NCI-H1048 (cell line): ENCODE measurements at regions not wholly inside any gene's neighbourhood (a gene's known extent, or its start where the extent isn't known, plus 50 kb on each side); places are given as distances from the start of the nearest gene placed in this dataset.

Experiments used
- DNase-seq: peaks from one replicate; lab custom pipeline; 2025; lab: John Stamatoyannopoulos, UW

DNA sequence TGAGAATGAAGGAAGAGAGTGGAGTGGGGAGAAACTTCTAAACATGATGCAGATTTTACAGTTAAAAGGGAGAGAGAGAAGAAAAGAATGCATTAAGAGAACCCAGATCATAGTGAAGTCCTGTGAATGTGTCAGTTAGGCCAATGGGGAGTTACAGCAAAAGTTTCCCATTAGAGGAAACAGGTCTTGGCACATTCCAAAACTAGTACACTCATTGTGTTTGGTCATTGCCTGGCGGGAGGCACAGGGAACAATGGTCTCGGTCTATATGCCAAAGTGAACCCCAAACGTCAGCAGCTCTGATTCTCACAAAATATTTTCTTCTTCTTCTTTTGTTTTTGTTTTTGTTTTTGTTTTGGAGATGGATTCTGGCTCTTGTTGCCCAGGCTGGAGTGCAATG is 284.5 kb upstream of the CTSO start:
- DNase-seq: no peak

- DNase-seq: no peak
Measured at GRCh38 chr4:156237231-156237630, 283.6 kb upstream of the CTSO start.

- no peak for DNase-seq
Measured at GRCh38 chr4:156230176-156230575, 276.5 kb upstream of the CTSO start.

DNA sequence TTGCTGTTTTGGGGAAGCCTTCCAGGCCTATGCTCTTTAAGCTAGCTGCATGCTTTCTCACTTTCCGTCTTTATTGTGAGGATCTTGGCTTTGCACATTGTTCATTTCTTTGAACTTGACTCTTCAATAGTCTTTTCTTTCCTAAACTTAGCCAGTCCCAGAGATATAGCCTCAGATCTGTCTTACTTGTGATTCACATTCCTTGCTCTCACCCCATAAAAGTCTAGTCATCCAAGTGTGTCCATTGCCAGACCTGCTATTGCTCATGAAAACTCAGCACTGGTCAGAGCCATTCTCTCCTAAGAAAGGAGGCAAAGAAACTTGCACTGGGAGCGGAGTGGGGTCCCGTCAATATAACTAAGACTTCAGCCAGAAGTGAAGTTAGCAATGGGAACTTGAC is 275.0 kb upstream of the CTSO start:
- DNase-seq: no peak

DNA sequence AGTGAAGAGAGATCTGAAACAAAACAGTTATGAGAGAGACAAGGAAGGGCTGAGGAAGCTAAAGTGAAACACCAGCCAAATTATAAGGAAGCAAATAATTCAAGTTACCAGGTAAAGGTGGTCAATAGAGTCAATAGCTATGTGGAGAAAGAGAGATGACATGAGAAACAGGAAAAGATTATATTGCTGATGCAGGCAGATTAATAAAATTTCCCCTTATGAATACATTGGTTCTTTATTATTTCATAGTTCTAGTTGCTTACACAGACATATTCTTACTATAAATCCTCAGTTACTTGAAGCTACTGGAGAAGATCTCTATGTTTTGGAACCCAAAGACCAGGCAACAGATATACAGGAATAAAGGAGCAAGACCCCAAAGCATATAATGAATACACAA is 273.7 kb upstream of the CTSO start:
- DNase-seq: no peak

DNA sequence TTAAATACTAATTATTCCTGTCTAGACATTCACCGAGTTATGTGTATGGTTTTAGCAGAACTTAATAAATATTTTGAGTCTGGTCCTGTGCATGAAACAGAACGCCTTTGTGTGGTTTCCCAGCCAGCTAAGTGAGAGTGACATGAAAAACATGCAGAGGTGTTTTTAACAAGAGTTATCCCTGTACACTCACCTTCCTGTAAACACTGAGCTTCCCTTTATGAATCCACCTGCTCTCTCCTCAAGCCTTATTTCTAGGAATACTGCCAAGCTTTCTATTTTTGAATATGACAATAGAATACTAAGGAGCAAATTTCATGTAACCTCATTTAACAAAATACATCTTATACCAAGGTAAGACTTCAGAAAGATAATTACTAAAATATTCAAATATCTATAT is 270.3 kb upstream of the CTSO start:
- no peak for DNase-seq

DNA sequence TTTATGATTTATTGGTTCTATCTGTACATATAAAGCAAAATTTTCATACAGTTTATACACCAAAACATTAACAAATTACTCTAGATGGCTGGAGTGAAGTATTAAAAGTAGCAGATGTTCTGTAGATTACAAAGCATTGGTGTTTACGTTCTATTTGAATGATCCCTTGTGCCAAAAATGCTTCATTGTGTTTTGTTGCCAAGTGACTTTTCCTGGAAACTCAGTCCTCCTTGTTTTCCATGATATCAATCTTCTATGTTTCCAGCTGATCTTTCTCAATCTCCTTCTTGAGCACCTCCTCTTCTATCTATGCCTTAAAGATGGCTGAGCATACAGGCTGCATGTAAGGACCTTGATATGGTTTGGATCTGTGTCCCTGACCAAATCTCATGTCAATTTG is 263.6 kb upstream of the CTSO start:
- DNase-seq: no peak

- DNase-seq: no peak
Measured at GRCh38 chr4:156201050-156201449, 247.4 kb upstream of the CTSO start.

DNA sequence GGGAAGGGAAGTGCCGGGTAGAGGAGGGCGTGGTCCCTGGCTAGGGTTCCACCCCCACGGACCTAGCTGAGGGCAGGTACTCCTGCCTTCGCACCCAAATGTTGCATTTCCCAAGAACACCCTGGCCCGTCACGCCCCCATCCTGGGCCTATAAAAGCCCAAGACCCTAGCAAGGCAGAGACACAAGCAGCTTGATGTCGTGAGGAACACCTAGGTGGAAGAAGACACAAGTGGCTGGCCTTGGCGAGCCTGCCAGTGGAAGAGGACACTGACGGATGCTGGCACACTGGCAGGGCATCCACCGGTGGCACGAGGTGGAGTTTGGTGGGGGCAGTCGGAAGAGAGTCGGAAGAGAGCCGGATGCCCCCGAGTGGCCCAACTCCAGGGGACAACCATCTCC is 244.8 kb upstream of the CTSO start:
- no peak for DNase-seq

DNA sequence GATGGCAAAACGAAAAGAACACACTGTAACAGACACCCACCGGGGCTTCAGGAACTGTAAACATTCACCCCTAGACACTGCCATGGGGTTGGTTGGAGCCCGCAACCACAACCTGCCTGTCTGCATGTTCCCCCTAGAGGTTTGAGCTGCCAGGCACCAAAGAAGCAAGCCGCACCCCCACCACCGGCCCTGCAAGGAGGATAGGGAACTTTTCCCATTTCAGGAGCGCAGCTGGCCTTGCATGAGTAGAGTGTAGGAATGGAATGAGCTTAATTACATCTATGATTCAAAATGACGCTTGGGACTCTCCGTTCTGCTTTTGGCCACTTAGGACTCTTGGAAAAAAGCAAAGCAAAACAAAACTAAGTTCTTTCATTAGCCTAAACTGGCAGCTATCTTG is 243.6 kb upstream of the CTSO start:
- no peak for DNase-seq

DNA sequence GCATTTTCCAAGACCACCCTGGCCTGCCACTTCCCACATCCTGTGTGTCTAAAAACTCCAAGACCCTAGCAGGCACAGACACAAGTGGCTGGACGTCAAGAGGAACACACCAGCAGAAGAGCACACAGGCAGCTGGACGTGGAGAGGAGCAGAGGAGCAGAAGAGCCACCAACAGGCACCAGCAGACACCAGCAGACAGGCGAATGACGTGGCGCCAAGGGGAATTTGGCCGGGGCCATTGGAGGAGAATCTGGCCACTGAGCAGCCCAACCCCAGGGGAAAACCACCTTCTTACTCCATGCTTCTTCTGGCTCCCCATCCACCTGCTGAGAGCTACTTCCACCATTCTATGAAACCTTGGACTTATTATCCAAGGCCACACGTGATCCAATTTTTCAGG is 243.1 kb upstream of the CTSO start:
- DNase-seq: no peak

DNA sequence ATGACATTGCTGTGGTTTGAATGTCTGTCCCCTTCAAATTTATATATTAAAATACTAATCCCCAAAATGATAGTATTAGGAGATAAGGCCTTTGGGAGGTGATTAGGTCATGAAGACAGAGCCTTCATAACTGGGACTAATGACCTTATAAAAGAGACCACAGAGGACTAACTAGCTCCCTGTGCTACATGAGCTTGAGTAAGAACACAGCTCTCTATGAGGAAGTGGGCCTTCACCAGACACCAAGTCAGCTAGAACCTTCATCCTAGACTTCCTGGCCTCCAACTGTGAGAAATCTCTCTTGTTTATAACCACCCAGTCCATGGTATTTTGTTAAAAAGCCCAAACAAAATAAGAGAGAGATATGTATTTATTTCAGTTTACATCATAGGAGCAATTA is 242.2 kb upstream of the CTSO start:
- no peak for DNase-seq

GRCh38 chr4:156194896-156195295 is 241.2 kb upstream of the CTSO start:
- no peak for DNase-seq

GRCh38 chr4:156193800-156194199 is 240.1 kb upstream of the CTSO start:
- DNase-seq: no peak

- DNase-seq: no peak
Measured at GRCh38 chr4:156193106-156193505, 239.4 kb upstream of the CTSO start.

DNA sequence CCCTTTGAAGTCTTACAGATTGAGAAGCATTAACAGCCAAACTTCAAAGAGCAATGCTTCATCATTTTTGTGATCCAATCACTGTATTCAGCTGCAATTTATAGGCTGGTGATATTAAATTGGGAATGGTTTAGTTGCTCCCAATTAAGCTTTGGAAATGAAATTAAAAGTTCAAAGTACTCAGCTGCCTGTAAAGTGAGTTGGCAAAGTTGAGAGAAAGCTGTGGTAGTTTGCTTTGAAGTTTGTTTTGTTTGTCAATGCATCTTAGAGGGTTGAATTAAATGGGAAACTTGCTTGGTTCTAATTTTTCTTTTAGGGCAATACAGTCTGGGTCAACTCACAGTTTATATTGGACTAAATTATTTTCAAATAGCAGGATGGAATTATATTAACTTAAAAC is 238.4 kb upstream of the CTSO start:
- no peak for DNase-seq

DNA sequence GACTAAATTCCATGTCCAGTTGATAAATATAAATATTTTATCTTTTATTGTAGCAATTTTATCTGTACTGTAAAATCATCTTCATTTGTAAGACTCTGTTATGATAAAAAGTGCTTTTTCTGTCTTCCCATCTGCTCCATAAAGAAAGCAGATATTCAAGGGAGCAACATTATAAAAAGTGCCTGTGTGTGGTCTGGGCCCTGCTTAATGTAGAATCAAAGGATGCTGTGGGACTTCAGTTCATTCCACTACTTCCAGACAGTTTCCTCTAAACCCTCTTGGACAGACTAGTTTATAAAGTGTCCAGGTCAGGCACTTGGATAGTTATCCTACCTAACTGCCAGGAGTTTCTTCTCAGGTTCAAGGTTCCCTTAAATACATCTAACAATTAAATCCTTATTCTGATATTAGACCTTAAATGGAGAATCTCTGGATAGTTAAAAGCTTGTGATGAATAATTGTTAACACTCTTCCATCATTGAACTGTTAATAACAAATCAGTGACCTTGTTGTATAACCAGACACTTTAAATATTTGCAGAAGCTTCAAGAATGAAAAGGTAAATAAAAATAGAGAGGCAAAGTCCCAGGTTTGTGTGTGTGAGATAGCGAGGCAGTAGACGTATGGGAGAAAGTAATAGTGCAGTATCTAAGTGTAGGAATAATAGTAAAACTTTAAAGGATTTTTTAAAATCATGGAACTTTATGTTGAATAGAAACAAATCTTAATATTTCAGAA is 237.5 kb upstream of the CTSO start:
- DNase-seq: no peak

DNA sequence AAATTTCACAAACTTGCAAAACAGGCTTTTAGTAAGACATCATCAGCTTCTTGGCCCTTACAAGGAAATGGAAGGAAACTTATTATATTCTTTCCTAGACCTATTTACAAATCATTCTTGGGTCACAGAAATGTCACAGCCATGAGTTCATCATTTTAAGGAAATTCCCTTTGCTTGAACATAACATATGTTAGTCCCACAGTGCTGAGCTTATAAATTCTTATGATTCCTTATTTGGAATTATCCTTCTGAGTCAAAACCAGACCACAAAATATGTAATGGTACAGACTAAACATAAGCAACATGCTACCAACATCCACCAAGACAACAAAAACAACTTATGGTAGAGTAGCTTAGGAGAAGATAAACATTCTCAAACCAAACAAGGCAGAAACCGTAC is 236.9 kb upstream of the CTSO start:
- DNase-seq: no peak

- no peak for DNase-seq
Measured at GRCh38 chr4:156188596-156188995, 234.9 kb upstream of the CTSO start.

- no peak for DNase-seq
Measured at GRCh38 chr4:156186111-156186510, 232.4 kb upstream of the CTSO start.

GRCh38 chr4:156185514-156186055 is 231.9 kb upstream of the CTSO start:
- no peak for DNase-seq

DNA sequence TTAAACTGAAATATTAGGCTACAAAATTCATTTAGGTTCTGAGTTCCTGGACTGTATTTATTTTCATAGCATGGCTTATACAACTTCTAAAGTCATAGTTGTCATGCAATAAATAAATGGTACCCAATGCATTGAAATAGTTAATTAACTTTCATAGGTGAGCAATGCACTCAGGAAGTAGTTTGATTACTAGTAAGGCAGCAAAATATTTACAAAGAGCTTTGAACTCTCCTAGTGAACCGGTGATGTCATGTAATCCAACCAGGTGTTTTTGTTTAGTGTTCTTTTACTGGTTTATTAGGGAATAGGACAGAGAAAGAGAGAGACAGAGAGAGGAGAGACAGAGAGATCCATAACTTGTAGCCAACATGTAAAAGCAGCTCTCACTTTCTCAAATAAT is 228.6 kb upstream of the CTSO start:
- no peak for DNase-seq

DNA sequence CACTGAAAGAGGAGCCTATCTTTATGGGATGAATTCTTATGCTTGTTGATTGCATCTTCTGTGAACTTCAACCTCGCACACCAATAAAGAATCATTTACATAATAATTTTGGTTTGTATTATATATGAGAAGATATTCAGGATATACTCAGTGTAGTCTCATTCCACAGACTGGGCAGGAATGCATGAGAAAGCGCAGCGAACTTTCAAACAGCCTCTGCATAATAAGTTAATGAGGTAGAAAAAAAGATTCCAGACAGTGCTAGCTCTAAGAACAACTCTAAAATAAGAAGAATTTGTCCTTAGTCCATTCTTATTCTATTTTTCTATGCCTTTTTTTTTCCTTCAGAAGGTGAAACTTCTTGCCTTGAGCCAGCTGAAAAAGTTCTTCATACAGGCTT is 224.3 kb upstream of the CTSO start:
- no peak for DNase-seq

DNA sequence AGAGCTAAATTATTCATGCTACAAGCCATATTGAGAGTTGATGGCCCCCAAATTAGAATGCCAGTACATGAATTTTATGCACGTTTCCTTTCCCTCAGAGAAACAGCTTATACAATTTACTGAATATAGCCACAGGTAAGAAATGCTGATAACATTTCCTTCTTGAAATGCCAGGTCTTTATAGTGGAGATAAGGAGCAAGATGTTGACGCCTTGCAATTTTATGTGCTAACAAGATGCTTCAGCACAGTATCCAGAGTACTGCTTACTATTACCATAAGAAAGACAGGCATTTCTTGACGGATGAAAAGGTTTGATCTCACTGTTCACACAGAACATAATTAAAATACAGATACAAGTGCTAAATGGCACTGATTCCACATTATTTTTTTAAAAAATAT is 223.2 kb upstream of the CTSO start:
- no peak for DNase-seq
